Hepatocyte (in vitro differentiated cells): ENCODE measurements at regions not wholly inside any gene's neighbourhood (a gene's known extent, or its start where the extent isn't known, plus 50 kb on each side); places are given as distances from the start of the nearest gene placed in this dataset.

ENCODE experiments used
- DNase-seq: peaks from one replicate; pipeline ENCODE4 v3.0.0-alpha.2; 2016; ENCODE audit warnings: low spot score
- H2AFZ ChIP-seq: fragments of 200-600 bp; sonication (generic); 2 replicates; pipeline ENCODE4 v1.6.0; 2016; ENCODE audit warnings: antibody characterized with exemption, mild to moderate bottlenecking
- H3K27ac ChIP-seq: fragments of 200-600 bp; sonication (generic); 2 replicates; pipeline ENCODE4 v1.5.1; 2016; ENCODE audit warnings: mild to moderate bottlenecking
- H3K27me3 ChIP-seq: fragments of 200-600 bp; sonication (generic); 2 replicates; pipeline ENCODE4 v1.6.1; 2016
- H3K36me3 ChIP-seq: fragments of 200-600 bp; sonication (generic); replicated peaks from 2 replicates; pipeline ENCODE4 v1.5.1; 2016; ENCODE audit warnings: low read depth; ENCODE audit not compliant: insufficient read depth
- H3K4me1 ChIP-seq: fragments of 200-600 bp; sonication (generic); 2 replicates; pipeline ENCODE4 v1.5.1; 2016; ENCODE audit warnings: mild to moderate bottlenecking, moderate library complexity; ENCODE audit not compliant: insufficient read depth
- H3K4me2 ChIP-seq: fragments of 200-600 bp; sonication (generic); 2 replicates; pipeline ENCODE4 v1.6.0; 2016
- H3K4me3 ChIP-seq: fragments of 200-600 bp; sonication (generic); 2 replicates; pipeline ENCODE4 v1.5.1; 2016; ENCODE audit warnings: mild to moderate bottlenecking
- H3K79me2 ChIP-seq: fragments of 200-600 bp; sonication (generic); 2 replicates; pipeline ENCODE4 v1.6.0; 2017; ENCODE audit warnings: mild to moderate bottlenecking
- H3K9me2 ChIP-seq: fragments of 200-600 bp; sonication (generic); replicated peaks from 2 replicates; pipeline ENCODE4 v1.6.0; 2017; ENCODE audit warnings: mild to moderate bottlenecking; ENCODE audit not compliant: insufficient read depth
- H3K9me3 ChIP-seq: fragments of 200-600 bp; sonication (generic); 2 replicates; pipeline ENCODE4 v1.5.1; 2016; ENCODE audit warnings: low read depth, mild to moderate bottlenecking
- H4K20me1 ChIP-seq: fragments of 200-600 bp; sonication (generic); 2 replicates; pipeline ENCODE4 v1.6.0; 2016; ENCODE audit warnings: mild to moderate bottlenecking; ENCODE audit not compliant: insufficient read depth, poor library complexity, severe bottlenecking
- EZH2 ChIP-seq: fragments of 200-600 bp; sonication (generic); IDR thresholded peaks from 2 replicates; pipeline ENCODE4 v1.6.1; 2016; ENCODE audit warnings: antibody characterized with exemption, mild to moderate bottlenecking, borderline replicate concordance
- EZH2phosphoT487 ChIP-seq: fragments of 200-600 bp; sonication (generic); IDR thresholded peaks from one replicate; pipeline ENCODE4 v1.6.1; 2018; ENCODE audit warnings: antibody characterized with exemption, mild to moderate bottlenecking, low read depth, moderate library complexity; ENCODE audit not compliant: unreplicated experiment, severe bottlenecking
- WGBS: methylation state at CpG from one replicate; pipeline ENCODE4 v1.1.6; 2016; ENCODE audit warnings: low lambda C conversion rate; ENCODE audit errors: missing lambda C conversion rate; 5-methylcytosine and 5-hydroxymethylcytosine counted together
- TF ChIP-seq, protein P1 (sequence below): fragments of 200-600 bp; sonication (generic); IDR thresholded peaks from 2 replicates; pipeline ENCODE4 v1.5.1; 2016; ENCODE audit warnings: antibody characterized with exemption, mild to moderate bottlenecking; ENCODE audit not compliant: poor library complexity

DNA sequence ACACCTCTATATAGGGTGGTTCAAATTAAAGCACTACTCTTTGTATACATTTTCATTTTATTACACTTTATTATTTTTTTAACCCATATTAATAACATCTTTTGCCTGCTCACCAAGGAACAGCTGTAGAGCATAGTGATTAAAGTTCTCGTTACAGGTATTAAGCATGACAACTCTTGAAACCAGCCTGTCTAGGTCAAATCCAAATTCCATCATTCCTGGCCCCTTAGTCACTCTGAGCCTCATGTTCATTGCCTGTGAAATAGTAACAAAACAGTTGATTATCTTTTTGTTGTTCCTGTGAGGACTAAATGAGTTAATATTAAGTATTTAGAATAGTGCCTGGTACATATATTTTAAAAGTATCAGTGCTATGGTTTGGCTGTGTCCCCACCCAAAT is 334.5 kb downstream of the RAB38 start:
- no peaks in the 10 kb centered on the region for H3K4me1 ChIP-seq

DNA sequence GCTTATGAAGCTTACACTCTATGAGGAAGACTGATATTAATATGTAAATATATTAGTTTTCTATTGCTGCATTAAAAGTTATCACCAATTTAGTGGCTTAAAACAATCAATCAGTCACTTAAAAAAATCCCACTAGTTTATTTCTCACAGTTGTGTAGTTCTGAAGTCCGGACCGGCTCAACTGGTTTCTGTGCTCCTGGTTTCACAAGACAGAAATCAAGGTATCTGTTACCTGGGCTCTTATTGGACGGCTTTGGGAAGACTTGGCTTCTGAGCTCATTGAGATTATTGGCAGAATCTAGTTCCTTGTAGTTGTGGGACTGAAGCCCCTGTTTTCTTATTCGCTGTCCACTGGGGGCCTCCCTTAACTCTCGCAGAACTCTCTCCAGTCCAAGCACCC is 343.0 kb downstream of the RAB38 start:
- Histone ChIP-seq H3K4me1 (no peaks in the 10 kb centered on the region), H3K79me2 (no peaks in the 10 kb centered on the region), H2AFZ (no peak overlapping the region), H3K27me3 (no peaks in the 10 kb centered on the region), H3K4me3 (no peak overlapping the region), H3K9me2 (no peaks in the 10 kb centered on the region), H4K20me1 (no peaks in the 10 kb centered on the region), H3K27ac (no peak overlapping the region), H3K9me3 (no peaks in the 10 kb centered on the region), H3K36me3 (no peaks in the 10 kb centered on the region), H3K4me2 (no peak overlapping the region)
- peak; percentile 5 for DNase-seq
- 91% methylated on average over 5 of the region's 5 CpGs for WGBS
- TF ChIP-seq, protein P1, sequence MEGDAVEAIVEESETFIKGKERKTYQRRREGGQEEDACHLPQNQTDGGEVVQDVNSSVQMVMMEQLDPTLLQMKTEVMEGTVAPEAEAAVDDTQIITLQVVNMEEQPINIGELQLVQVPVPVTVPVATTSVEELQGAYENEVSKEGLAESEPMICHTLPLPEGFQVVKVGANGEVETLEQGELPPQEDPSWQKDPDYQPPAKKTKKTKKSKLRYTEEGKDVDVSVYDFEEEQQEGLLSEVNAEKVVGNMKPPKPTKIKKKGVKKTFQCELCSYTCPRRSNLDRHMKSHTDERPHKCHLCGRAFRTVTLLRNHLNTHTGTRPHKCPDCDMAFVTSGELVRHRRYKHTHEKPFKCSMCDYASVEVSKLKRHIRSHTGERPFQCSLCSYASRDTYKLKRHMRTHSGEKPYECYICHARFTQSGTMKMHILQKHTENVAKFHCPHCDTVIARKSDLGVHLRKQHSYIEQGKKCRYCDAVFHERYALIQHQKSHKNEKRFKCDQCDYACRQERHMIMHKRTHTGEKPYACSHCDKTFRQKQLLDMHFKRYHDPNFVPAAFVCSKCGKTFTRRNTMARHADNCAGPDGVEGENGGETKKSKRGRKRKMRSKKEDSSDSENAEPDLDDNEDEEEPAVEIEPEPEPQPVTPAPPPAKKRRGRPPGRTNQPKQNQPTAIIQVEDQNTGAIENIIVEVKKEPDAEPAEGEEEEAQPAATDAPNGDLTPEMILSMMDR: no peak
- TF ChIP-seq EZH2phosphoT487 (no peak), EZH2 (no peak)

More for the DNA sequence above, 334.5 kb downstream of the RAB38 start:
- no peaks in the 10 kb centered on the region for H3K79me2 ChIP-seq
- H3K27ac ChIP-seq: no peak overlapping the region
- WGBS: 90% methylated on average over 1 of the region's 1 CpG
- H3K36me3 ChIP-seq: no peaks in the 10 kb centered on the region
- no peak overlapping the region for H3K4me3 ChIP-seq
- no peak overlapping the region for H2AFZ ChIP-seq
- H3K9me3 ChIP-seq: no peaks in the 10 kb centered on the region
- no peak for DNase-seq
- TF ChIP-seq EZH2phosphoT487: no peak
- no peaks in the 10 kb centered on the region for H4K20me1 ChIP-seq
- H3K4me2 ChIP-seq: no peak overlapping the region
- no peaks in the 10 kb centered on the region for H3K9me2 ChIP-seq
- no peaks in the 10 kb centered on the region for H3K27me3 ChIP-seq

DNA sequence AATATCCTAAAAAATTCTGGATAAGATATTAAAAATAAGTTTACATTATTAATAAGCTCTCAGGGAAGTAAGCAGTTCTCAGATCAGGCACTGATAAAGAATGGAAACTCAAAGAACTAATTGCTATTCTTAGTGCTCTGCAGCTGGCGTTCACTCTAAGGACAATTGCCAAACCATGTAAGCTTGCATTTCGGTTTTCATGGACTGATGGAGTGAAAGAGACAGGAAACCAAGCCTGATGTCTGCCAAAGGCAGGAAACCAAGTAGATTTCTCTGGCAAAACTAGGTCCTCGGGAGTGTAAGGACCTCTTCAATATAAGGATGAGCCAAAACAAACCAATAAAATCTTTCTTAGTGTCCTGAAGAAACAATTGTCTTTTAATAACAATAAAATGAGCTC is 355.2 kb downstream of the RAB38 start:
- H3K4me1 ChIP-seq: no peaks in the 10 kb centered on the region
- no peak overlapping the region for H2AFZ ChIP-seq
- H3K9me3 ChIP-seq: no peaks in the 10 kb centered on the region
- no peak overlapping the region for H3K4me3 ChIP-seq
- TF ChIP-seq EZH2phosphoT487 (no peak), EZH2 (no peak)
- TF ChIP-seq, protein P1: no peak
- H3K27me3 ChIP-seq: no peaks in the 10 kb centered on the region
- H3K79me2 ChIP-seq: no peaks in the 10 kb centered on the region
- no peaks in the 10 kb centered on the region for H3K9me2 ChIP-seq
- no peak overlapping the region for H3K4me2 ChIP-seq
- no peaks in the 10 kb centered on the region for H3K36me3 ChIP-seq
- H3K27ac ChIP-seq: no peak overlapping the region
- DNase-seq: no peak
- H4K20me1 ChIP-seq: no peaks in the 10 kb centered on the region
- 67% methylated on average over 3 of the region's 3 CpGs for WGBS

DNA sequence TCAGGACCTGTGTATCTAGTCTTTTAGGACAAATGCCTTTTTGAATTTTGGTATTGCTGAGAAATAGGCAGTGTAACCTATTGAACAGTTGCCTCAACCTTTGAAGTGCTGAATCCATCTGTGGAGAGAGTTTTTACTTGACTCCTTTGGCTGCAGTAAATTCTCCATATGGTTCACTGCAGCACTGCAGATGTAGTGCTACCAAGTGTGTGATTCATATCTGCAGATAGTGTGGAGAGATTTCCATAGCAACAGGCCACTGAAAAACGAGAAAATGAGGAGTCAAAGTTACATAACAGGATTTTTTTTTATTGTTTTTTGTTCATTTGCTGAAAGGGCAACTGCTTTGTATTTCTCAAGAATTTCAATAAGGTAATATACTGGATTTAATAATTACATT is 356.1 kb downstream of the RAB38 start:
- WGBS: 33% methylated on average over 1 of the region's 1 CpG
- TF ChIP-seq EZH2phosphoT487 (no peak), EZH2 (no peak)
- TF ChIP-seq, protein P1: no peak
- no peaks in the 10 kb centered on the region for H3K9me3 ChIP-seq
- no peak overlapping the region for H3K4me3 ChIP-seq
- H3K79me2 ChIP-seq: no peaks in the 10 kb centered on the region
- no peak overlapping the region for H3K4me2 ChIP-seq
- no peak overlapping the region for H3K27ac ChIP-seq
- H3K4me1 ChIP-seq: no peaks in the 10 kb centered on the region
- no peaks in the 10 kb centered on the region for H4K20me1 ChIP-seq
- H3K9me2 ChIP-seq: no peaks in the 10 kb centered on the region
- no peaks in the 10 kb centered on the region for H3K36me3 ChIP-seq
- DNase-seq: no peak
- H2AFZ ChIP-seq: no peak overlapping the region
- no peaks in the 10 kb centered on the region for H3K27me3 ChIP-seq
